ENCODE measurements at regions not wholly inside any gene's neighbourhood (a gene's known extent, or its start where the extent isn't known, plus 50 kb on each side); places are given as distances from the start of the nearest gene placed in this dataset.
"Not testable (repeated sequence)": the region's sequence is repeated elsewhere in the genome, so short reads cannot be mapped to it uniquely, and the experiment has no call there.

DNA sequence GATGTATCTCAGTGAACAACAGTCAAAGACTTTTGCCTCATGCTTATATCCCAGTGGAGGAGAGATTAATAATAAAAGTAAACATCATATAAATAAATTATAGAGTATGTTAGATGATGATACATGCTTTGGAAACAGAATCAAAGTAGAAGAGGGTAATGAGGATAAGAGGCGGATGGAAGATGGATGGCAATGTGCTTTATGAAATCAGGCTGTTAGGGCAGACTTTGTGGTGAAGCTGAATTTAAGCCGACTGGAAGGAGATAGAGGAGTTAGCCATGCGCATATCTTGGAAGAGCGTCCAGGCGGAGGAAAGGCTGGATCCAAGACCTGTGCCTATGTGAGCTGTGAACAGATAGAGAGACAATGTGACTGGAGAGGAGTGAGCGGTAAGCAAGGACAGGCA is 74.9 kb upstream of the GUCY1A1 start:
- DNase-seq (ENCODE audit: low read depth) = no peak

DNA sequence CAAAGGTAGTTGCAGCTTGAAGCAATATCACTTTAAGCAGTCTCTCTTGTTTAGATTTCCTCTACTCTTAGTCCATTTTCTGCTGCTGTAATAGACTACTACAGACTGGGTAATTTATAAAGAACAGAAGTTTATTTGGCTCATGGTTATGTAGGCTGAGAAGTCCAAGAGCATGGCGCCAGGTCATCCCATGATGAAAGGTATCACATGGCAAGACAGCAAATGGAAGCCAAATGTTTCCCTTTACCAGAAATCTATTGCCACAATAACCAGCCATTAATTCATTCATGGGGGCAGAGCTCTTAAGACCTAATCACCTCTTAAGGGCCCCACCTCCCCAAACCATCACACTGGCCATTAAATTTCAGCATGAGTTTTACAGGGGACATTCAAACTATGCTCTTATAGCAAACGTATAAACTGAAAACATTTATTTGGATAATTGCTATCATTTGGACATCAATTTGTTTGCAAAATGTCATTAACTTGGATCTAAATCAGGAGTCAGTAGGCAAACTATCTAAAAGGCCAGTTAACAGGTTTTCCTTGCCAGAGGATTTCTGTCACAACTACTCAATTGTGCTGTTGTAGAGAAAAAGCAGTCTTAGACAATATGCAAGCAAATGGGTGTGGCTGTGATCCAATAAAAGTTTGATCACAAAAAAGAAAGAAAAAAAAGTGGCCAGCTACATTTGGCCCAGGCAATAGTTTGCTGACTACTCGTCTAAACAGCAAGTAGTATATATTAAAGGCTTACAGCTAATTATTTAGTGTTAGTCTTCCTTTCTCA is 75.7 kb upstream of the GUCY1A1 start:
- no peak for DNase-seq (ENCODE audit: low read depth)

DNA sequence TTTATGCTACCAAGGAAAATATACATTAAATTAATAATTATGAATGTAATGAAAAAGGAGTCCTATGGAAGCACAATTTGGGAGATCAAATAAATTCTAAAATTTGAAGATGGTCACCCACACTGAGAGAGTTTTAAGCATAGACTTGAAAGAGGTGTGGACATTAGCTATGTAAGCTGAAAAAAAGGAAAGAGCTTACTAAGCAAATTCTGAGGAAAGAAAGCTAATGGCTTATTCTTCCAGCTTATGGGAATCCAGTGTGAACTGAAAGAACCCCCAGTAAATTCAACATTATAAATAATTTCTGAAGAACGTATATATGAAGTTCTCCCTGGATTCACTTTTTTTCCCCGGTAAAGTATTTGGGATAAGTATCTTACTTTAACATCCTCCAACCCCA is 78.2 kb upstream of the GUCY1A1 start:
- no peak for DNase-seq (ENCODE audit: low read depth)

DNA sequence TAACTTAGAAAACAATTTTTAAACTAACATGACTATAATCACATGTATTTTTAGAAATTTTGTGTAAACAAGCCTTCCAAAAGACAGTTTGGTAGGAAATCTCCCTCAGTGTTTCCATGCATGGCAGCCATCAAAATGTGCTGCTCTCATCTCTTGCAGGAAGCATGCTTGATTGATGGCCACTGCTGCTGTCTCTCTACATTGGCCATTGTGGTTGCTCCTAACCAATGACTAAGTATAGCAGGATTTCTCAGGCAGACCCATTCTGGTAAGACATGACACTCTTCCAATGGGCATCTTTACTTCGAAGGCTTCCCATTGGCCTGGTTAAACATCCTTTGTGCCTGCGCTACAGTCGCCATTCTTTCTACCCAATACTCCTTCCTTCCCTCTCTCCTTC is 78.9 kb upstream of the GUCY1A1 start:
- no peak for DNase-seq (ENCODE audit: low read depth)

DNA sequence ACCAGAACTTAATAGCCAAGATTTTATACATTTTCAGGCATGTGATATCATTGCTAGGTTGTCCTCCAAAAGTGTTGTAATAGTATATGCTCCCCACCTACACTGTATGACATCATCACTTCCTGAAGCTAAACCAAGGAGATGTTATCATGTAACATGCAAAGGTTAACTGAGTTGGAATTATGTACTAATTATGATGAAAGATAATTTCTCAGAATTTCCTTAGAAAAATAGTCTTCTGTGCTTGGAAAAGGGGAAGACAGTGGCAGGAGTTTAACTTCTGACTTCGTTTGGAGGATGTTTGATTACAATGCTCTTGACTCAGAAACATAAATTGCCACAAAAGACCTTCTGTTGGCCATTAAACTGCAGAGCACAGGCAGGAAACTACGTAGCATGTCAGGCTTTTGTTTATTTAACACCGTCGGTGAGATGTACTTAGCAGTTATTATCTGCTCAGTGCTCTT is 83.6 kb upstream of the GUCY1A1 start:
- no peak for DNase-seq (ENCODE audit: low read depth)

DNA sequence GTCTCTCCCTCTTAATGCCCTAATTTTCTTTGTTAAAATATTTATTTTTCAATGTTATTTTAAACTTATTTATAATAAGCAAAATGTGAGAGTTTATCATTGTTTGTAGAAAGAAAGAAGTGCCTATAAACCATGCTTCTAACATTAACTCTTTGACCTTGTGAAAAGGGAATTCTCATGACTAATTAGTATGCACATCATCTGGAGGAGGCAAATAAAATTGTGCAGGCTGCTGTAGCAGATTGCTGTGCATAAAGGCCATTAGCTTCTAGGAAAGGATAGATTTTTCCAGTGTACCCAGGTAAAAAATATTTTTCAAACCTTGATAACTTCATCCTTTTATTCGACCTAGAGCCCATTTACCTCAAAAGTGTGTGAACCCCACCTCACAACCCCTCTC is 84.6 kb upstream of the GUCY1A1 start:
- no peak for DNase-seq (ENCODE audit: low read depth)

DNA sequence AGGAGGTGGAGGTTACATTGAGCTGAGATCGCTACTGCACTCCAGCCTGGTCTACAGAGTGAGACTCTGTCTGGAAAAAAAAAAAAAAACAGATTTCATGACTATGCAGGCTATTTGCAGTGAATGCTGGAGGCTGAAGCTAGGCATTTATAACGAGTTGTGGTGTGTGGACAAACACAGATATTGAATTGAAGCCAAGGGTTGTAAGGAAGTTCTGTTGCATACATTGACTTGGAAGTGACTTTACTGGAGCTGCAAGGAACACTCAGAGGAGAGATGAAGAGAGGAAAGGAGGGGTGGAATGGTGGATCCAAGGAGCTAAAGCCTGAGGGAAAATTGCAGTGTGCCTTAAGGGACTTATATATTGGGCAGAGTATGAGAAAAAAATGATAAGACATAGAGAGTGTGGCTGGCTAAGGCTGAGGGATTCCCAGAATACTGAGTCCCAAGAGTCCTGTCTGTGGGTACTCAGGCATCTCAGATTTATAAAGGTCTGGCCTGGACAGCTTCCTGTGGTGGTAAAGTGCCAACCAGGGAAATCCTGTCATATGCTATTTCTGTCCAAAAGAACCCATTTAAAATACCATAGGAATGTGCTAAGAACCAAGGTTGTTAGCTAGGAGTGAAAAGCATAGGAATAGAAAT is 87.8 kb upstream of the GUCY1A1 start:
- no peak for DNase-seq (ENCODE audit: low read depth)

DNA sequence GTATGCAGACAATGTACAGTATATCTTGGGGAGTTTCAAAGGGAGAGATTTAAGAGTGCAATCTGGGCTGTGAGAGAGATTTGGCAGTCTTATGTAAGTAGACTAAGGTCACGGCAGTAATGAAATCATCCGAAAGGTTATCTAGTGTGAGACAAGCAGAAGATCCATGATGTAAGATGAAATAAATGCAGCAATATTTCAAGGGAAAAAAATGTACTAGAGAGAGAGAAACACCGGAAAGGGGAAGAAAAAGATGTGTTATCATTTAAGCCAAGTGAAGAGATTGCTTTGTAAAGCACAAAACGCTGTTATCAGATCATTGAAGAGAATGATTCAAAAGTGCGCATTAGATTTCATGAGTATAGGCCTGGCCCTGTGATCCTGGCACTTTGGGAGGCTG is 88.4 kb upstream of the GUCY1A1 start:
- DNase-seq (ENCODE audit: low read depth) = no peak

DNA sequence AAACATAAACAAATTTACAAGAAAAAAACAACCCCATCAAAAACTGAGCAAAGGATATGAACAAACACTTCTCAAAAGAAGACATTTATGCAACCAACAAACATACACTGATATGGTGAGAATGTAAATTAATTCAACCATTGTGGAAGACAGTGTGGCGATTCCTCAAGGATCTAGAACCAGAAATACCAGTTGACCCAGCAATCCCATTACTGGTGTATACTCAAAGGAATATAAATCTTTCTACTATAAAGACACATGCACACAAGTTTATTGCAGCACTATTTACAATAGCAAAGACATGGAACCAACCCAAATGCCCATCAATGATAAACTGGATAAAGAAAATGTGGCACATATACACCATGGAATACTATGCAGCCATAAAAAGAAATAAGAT is 92.3 kb upstream of the GUCY1A1 start:
- DNase-seq (ENCODE audit: low read depth) = not testable (repeated sequence)

DNA sequence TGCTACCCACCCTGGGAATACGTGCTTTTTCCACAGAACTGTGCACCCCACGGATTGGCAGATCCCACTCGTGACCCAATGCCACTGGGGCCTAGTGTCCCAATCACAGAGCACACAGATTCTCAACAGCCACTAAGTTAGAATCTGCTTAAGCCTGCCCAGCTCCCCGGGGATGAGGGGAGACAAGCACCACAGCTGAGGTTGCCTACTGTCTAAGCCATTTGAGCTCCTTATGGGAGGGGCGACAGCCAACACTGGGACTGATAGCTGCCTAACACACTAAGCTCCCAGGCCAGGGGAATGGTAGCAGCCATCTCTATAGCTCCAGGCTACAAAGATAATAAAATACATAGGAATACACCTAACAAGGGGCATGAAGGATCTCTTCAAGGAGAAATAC is 93.5 kb upstream of the GUCY1A1 start:
- no peak for DNase-seq (ENCODE audit: low read depth)

DNA sequence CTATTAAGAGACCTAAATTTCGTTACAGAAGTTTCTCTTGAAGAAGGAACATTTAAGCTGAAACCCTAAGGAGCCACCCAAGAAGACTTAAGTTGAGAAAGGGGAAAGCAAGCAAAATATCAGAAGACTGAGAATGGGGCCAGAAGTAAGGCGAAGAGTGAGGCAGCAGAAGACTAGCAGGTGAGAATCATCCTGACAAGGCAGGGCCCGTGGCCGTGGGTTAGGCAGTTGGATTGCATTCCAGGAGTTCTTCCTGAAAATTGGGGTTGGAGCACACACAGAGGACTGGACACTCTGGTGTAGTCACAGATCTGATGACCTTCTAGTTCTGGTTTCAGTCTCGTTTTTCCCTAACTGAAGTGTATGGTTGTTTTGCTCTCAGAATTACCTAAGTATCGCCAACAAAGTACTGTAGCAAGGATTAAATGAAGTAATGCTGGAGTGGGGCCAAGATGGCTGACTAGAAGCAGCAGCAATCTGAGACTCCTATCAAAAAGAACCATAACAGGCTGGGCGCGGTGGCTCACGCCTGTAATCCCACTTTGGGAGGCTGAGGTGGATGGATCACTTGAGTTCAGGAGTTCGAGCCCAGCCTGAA is 94.4 kb upstream of the GUCY1A1 start:
- no peak for DNase-seq (ENCODE audit: low read depth)

DNA sequence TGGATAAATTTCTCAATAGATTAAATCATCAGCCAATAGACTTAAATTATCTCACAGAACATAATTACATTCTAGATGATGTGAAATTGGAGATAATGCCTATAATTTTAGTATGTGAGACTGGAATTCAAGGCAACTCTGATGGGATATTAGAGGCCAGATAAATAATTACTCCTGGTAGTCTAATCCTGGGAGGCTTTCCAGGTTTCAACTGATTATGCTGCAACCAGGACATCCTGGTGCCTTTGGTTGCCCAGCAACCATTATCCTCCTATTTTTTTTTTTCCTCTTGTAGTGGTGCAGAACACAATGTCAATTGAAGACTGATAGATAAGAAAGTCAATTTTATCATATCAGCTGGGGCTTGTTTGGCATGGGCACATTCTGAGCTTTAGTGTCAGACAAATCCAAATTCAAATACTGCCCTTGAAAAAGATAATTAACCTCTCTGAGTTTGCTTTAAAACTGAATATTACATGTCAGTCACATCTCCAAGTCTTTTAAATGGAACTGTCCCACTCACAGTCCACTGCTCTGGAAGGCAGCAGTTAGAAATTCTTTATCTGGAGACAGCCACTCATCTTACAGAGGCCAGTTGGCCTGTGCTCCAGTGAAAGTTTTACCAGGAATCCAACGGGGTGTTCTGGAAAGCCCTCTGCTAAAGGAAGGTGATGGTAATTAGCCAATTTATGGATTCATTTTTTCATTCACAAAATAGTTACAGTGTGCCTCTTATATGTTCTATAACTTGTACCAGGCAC is 95.3 kb upstream of the GUCY1A1 start:
- DNase-seq (ENCODE audit: low read depth) = no peak

DNA sequence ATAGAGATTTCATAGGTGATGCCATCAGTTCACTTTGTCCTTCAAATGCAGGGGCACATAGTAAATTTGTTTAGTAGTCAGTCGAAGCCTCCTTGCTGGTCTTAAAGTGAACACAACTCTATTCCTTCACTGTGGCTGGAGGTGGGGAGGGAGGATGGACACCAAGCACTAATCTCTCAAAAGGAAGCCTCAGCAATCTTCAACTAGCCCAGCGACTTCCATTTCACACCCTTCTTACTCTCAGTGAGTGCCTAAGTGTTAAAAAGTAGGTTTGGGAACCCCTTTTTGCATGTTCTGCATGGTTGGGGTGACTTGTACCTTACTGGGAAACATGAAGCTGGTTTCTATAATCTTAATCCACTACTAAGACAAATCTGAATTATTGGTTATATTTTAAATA is 96.0 kb upstream of the GUCY1A1 start:
- no peak for DNase-seq (ENCODE audit: low read depth)

DNA sequence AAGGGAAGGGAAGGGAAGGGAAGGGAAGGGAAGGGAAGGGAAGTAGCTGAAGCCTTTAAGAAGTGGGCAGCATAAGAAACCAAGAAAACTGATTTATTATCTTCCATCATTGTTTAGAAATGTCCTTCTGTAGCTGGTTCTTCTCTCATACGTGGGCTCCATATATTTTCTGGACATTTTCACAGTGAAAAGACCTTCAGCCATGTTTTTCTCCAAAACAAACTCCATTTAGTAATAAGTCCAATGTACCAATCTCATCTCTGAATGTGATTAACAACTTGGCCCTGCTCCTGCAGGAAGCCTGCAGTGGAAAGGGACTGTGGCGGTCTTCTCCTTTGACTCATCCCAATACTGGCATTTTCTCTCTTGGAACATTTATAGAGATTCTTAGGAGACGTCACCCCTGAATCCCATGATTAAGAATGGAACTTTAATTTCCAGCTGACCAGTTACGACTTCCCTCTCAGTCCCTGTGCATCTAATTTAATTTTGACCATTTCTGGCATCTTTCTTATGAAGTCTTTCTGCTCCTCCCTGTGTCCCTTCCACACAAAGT is 96.6 kb upstream of the GUCY1A1 start:
- DNase-seq (ENCODE audit: low read depth) = no peak

DNA sequence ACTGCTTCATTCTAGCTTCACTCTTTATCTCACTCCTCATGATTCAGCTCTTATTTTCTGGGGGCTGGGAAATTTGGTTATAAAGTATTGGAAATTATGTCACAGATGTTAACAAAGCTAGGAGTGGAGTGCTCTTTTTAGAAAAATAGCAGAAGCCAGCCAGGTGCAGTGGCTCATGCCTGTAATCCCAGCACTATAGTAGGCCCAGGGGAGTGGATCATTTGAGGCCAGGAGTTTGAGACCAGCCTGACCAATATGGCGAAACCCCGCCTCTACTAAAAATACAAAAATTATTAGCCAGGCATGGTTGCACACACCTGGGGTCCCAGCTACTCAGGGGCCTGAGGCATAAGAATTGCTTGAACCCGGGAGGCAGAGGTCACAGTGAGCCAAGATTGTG is 97.2 kb upstream of the GUCY1A1 start:
- no peak for DNase-seq (ENCODE audit: low read depth)

DNA sequence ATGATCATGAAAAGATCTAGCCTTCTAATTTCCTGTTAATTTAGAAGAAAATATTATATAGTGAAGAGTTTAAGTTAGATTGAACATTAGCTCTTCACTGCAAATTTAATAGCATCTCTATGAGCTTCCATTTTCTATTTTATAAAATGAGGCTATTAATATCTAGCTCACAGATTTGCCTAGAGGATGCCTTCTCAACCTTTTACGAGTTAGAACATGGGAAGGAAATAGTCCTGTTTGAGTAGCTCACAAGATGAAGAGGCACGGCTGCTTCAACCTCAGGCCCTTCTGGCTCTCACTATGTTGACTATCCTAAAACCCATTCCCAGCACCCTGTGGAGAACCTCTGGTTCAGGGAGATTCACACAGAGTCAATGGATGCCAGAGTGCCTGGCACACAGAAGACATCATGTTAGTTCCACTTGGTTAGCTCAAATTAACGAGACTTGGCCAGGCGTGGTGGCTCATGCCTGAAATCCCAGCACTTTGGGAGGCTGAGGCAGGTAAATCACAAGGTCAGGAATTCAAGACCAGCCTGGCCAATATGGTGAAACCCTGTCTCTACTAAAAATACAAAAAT is 97.9 kb upstream of the GUCY1A1 start:
- DNase-seq (ENCODE audit: low read depth) = no peak

DNA sequence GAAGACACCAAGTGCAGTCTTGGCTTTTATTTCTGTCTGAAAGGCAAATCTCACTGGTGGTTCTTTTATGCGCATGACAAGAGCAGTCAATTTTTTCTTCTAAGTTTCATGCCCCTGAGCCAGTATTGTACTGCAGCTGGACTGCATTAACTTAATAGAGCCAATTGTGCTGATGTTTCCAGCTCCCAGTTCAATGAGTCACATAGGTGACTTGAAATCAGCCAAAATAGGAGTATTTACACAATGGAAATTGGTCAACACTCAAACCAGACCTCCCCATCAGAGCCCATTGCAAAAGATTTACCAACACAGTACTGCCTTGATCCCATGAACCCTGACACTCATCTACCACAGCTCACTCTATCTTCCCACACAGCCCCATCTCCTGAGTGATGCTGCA is 100.3 kb upstream of the GUCY1A1 start:
- DNase-seq (ENCODE audit: low read depth) = no peak

DNA sequence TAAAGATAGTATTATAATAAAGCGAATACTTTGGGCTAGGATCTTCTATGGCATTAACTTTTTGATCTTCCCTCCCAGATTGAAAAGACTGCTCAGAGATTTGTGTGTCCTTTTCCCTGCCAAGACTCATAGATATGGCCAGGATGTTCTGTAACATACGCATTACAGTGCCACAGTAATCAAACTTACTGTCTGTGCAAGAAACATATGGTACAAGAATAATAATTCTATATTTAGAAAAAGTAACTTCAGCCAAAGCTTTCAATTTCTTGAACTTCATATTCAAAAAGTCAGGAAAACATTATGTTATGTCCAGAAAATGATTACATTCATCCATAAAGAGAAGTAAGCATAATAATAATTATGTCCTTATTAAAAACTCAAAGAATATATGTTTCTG is 100.9 kb upstream of the GUCY1A1 start:
- no peak for DNase-seq (ENCODE audit: low read depth)

DNA sequence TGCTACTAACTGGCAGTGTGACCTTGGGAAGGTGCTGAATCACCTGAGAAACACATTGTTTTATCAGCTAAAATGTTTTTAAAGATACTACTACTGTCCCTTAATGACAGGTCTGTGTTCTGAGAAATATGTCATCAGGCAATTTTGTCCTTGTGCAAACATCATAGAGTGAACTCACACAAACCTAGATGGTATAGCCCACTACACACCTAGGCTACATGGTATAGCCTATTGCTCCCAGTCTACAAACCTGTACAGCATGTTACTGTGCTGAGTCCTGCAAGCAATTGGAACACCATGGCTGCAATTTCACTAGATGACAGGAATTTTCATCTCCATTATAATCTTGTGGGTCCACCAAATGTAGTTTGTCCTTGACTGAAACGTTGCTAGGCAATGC is 101.3 kb upstream of the GUCY1A1 start:
- no peak for DNase-seq (ENCODE audit: low read depth)

DNA sequence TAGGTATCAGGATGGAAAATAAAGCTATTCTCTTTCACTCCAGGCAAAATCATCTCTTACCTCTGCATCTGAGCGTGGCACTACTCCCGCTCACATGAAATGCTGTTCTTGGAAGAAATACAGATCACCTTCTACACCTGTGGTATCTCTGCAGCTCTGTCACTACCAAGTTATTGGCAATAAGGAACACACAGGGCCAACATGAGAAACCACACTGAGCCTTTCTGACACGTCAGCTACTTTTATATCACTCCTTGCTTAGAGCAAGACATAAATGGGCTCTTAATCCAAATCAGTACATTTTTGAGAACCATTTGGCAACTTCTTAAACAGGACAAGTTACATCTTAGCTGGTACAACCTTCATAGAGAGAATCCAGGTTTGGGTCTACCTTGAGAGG is 101.8 kb upstream of the GUCY1A1 start:
- DNase-seq (ENCODE audit: low read depth) = no peak

DNA sequence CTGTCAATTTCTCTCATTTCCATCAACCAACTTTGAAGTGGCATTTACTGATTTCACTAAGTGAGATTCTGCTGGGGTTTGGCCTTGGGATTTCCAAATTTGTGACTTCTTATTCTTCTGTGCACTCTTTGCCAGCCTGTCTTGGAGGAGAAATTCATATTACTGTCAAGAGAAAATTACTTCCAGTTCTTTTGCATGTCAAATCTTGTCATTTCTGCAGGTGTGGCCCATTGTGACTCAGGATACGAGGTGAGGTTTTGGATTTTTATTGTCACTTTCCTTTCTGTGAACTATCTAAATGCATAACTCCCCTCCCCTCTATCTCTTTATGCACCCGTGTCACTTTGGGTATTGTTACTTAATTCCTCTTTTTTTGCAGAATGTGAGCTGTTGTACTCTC is 102.6 kb upstream of the GUCY1A1 start:
- DNase-seq (ENCODE audit: low read depth) = no peak

DNA sequence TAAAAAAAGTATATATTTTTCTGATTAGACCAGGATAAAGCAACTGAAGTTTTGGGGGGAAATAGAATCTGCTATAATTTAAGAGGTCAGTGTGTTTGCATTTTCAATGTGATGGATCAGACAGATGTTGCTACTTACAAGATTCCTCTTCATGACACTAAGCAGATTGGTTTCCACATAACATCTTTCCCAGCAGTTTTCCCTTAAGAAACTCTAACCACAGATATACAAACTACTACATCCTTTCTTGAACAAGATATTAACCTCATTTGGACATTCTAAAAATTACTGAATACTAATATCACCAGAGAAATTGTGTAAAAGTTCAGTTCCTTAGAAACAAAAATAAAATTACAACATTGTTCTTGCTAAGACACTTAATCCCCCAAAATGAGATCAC is 106.7 kb upstream of the GUCY1A1 start:
- no peak for DNase-seq (ENCODE audit: low read depth)
